ENCODE measurements at regions not wholly inside any gene's neighbourhood (a gene's known extent, or its start where the extent isn't known, plus 50 kb on each side); places are given as distances from the start of the nearest gene placed in this dataset.

- Mint-ChIP-seq H3K27ac (ENCODE audit: unreplicated experiment) (no peak overlapping the region), H3K36me3 (ENCODE audit: low read depth, unreplicated experiment) (no peaks in the 10 kb centered on the region)
- no peak for DNase-seq (ENCODE audit: low spot score)
Observed at GRCh38 chr3:76699846-76700245, 340.1 kb upstream of the ROBO2 start.

GRCh38 chr3:76700323-76700722 lies 339.6 kb upstream of the ROBO2 start:
- Mint-ChIP-seq H3K27me3 (ENCODE audit: unreplicated experiment) (peaks cover 1% of the 10 kb centered on the region), H3K36me3 (ENCODE audit: low read depth, unreplicated experiment) (no peaks in the 10 kb centered on the region), H3K4me1 (ENCODE audit: unreplicated experiment) (peaks cover 9% of the 10 kb centered on the region), H3K27ac (ENCODE audit: unreplicated experiment) (no peak overlapping the region), H3K9me3 (ENCODE audit: unreplicated experiment) (no peaks in the 10 kb centered on the region), H3K4me3 (ENCODE audit: unreplicated experiment) (no peak overlapping the region)
- TF ChIP-seq CTCF (IDR thresholded peaks at IDR 0.05; ENCODE audit: unreplicated experiment): no peak
- no peak for DNase-seq (ENCODE audit: low spot score)

More at GRCh38 chr3:76699846-76700245, 340.1 kb upstream of the ROBO2 start:
- H3K27me3 Mint-ChIP-seq (ENCODE audit: unreplicated experiment): peaks cover 1% of the 10 kb centered on the region
- no peaks in the 10 kb centered on the region for H3K9me3 Mint-ChIP-seq (ENCODE audit: unreplicated experiment)
- TF ChIP-seq CTCF (IDR thresholded peaks at IDR 0.05; ENCODE audit: unreplicated experiment): no peak
- H3K4me3 Mint-ChIP-seq (ENCODE audit: unreplicated experiment): no peak overlapping the region
- H3K4me1 Mint-ChIP-seq (ENCODE audit: unreplicated experiment): peaks cover 9% of the 10 kb centered on the region

GRCh38 chr3:76702676-76703075 lies 337.2 kb upstream of the ROBO2 start:
- Mint-ChIP-seq H3K4me3 (ENCODE audit: unreplicated experiment) (no peak overlapping the region), H3K27ac (ENCODE audit: unreplicated experiment) (no peak overlapping the region), H3K9me3 (ENCODE audit: unreplicated experiment) (no peaks in the 10 kb centered on the region), H3K4me1 (ENCODE audit: unreplicated experiment) (peaks cover 9% of the 10 kb centered on the region), H3K36me3 (ENCODE audit: low read depth, unreplicated experiment) (no peaks in the 10 kb centered on the region), H3K27me3 (ENCODE audit: unreplicated experiment) (no peaks in the 10 kb centered on the region)
- DNase-seq (ENCODE audit: low spot score): no peak
- no peak for TF ChIP-seq CTCF (IDR thresholded peaks at IDR 0.05; ENCODE audit: unreplicated experiment)

- no peak overlapping the region for H3K27ac Mint-ChIP-seq (ENCODE audit: unreplicated experiment)
- no peaks in the 10 kb centered on the region for H3K4me1 Mint-ChIP-seq (ENCODE audit: unreplicated experiment)
Observed at GRCh38 chr3:76715426-76715825, 324.5 kb upstream of the ROBO2 start.

GRCh38 chr3:76723366-76723765 lies 316.5 kb upstream of the ROBO2 start:
- Mint-ChIP-seq H3K4me3 (ENCODE audit: unreplicated experiment) (no peak overlapping the region), H3K9me3 (ENCODE audit: unreplicated experiment) (no peaks in the 10 kb centered on the region), H3K27me3 (ENCODE audit: unreplicated experiment) (no peaks in the 10 kb centered on the region), H3K27ac (ENCODE audit: unreplicated experiment) (no peak overlapping the region), H3K4me1 (ENCODE audit: unreplicated experiment) (no peaks in the 10 kb centered on the region), H3K36me3 (ENCODE audit: low read depth, unreplicated experiment) (no peaks in the 10 kb centered on the region)
- TF ChIP-seq CTCF (IDR thresholded peaks at IDR 0.05; ENCODE audit: unreplicated experiment): no peak
- DNase-seq (ENCODE audit: low spot score): no peak

More at GRCh38 chr3:76715426-76715825, 324.5 kb upstream of the ROBO2 start:
- no peaks in the 10 kb centered on the region for H3K36me3 Mint-ChIP-seq (ENCODE audit: low read depth, unreplicated experiment)
- no peaks in the 10 kb centered on the region for H3K9me3 Mint-ChIP-seq (ENCODE audit: unreplicated experiment)
- no peak for DNase-seq (ENCODE audit: low spot score)
- no peak overlapping the region for H3K4me3 Mint-ChIP-seq (ENCODE audit: unreplicated experiment)
- no peak for TF ChIP-seq CTCF (IDR thresholded peaks at IDR 0.05; ENCODE audit: unreplicated experiment)
- H3K27me3 Mint-ChIP-seq (ENCODE audit: unreplicated experiment): no peaks in the 10 kb centered on the region

Data from endothelial cell (in vitro differentiated cells).